GM12878 (cell line): ENCODE measurements at regions not wholly inside any gene's neighbourhood (a gene's known extent, or its start where the extent isn't known, plus 50 kb on each side); places are given as distances from the start of the nearest gene placed in this dataset.
A peak's percentile ranks its signal among the peaks of the same experiment; 100 is the strongest.

Source experiments
- ATAC-seq: fragments of 200-7000 bp; cut with Tn5 transposase; 3 replicates; pipeline ENCODE4 v1.9.1; 2020; ENCODE audit warnings: mild to moderate bottlenecking, moderate library complexity
- BruUV-seq: library from RNA; stranded (reverse); fragments of 400-500 nt; replicated peaks from 2 replicates; lab custom pipeline; 2021; lab: Mats Ljungman, UMichigan
- CTCF ChIA-PET: fragments of 300-600 bp; sonication (Branson Sonifier 250); formaldehyde crosslinking; extraction: SDS; loops from one replicate; lab custom pipeline; 2021; ENCODE audit warnings: inconsistent platforms; lab: Yijun Ruan, JAX
- POLR2A ChIA-PET: fragments of 350-600 bp; formaldehyde crosslinking; extraction: SDS; loops from one replicate; lab custom pipeline; 2021; ENCODE audit warnings: inconsistent platforms; lab: Charles Lee
- RAD21 ChIA-PET: fragments of 300-600 bp; sonication (Branson Sonifier 250); formaldehyde crosslinking; loops from one replicate; lab custom pipeline; 2023; ENCODE audit warnings: antibody characterized with exemption; ENCODE audit not compliant: unreplicated experiment; lab: Charles Lee
- SMC1A ChIA-PET: fragments of 300-600 bp; sonication (Branson Sonifier 250); formaldehyde crosslinking; loops from one replicate; lab custom pipeline; 2023; ENCODE audit not compliant: unreplicated experiment, uncharacterized antibody; lab: Charles Lee
- DNase-seq: peaks from one replicate; pipeline ENCODE4 v3.0.0-alpha.2; 2011; ENCODE audit warnings: low read depth, low spot score
- FAIRE-seq: peaks from 3 replicates; lab custom pipeline; 2011; peaks lifted over from hg19 to GRCh38; lab: Jason Lieb, UNC
- H2AFZ ChIP-seq: 2 replicates; pipeline ENCODE4 v1.6.0; 2011; ENCODE audit warnings: low read depth, low read length, control low read depth; ENCODE audit not compliant: control insufficient read depth
- H3K27ac ChIP-seq: 2 replicates; pipeline ENCODE4 v1.5.1; 2011; ENCODE audit warnings: control low read depth; ENCODE audit not compliant: control insufficient read depth, insufficient read depth
- H3K27me3 ChIP-seq, 2 experiments: replicated peaks in 1 of 2; 2 replicates each; pipeline versions ENCODE4 v1.6.0 to v1.6.1; 2011; ENCODE audit warnings: low read length in 1 of 2; ENCODE audit not compliant: control insufficient read depth in 2 of 2, insufficient read depth in 2 of 2
- H3K36me3 ChIP-seq, 2 experiments: 2 replicates each; pipeline ENCODE4 v1.5.1; 2011; ENCODE audit warnings: low read length in 1 of 2; ENCODE audit not compliant: control insufficient read depth in 2 of 2, insufficient read depth in 2 of 2
- H3K4me1 ChIP-seq: 2 replicates; pipeline ENCODE4 v1.6.1; 2011; ENCODE audit warnings: mild to moderate bottlenecking, low read length, moderate library complexity, mixed read lengths; ENCODE audit not compliant: control insufficient read depth, insufficient read depth
- H3K4me2 ChIP-seq: 2 replicates; pipeline ENCODE4 v1.6.0; 2011; ENCODE audit warnings: control low read depth; ENCODE audit not compliant: control insufficient read depth, insufficient read depth
- H3K4me3 ChIP-seq: fragments of 200-600 bp; sonication (generic); 2 replicates; pipeline ENCODE4 v1.5.1; 2016
- H3K79me2 ChIP-seq: 2 replicates; pipeline ENCODE4 v1.6.0; 2011; ENCODE audit warnings: low read length; ENCODE audit not compliant: control insufficient read depth, insufficient read depth
- H3K9ac ChIP-seq: 2 replicates; pipeline ENCODE4 v1.8.0; 2011; ENCODE audit warnings: low read length, control low read depth, mixed read lengths; ENCODE audit not compliant: control insufficient read depth, insufficient read depth
- H3K9me3 ChIP-seq: replicated peaks from 3 replicates; pipeline ENCODE4 v1.5.1; 2011; ENCODE audit warnings: mild to moderate bottlenecking, low read length; ENCODE audit not compliant: control insufficient read depth, insufficient read depth
- H4K20me1 ChIP-seq: 2 replicates; pipeline ENCODE4 v1.6.0; 2011; ENCODE audit not compliant: control insufficient read depth, insufficient read depth
- CBX3 ChIP-seq: fragments of 200-600 bp; sonication (generic); IDR thresholded peaks from 2 replicates; pipeline ENCODE4 v1.6.1; 2016; ENCODE audit warnings: low read depth, borderline replicate concordance
- GATAD2B ChIP-seq: fragments of 450-650 bp; conservative IDR thresholded peaks from 2 replicates; pipeline ENCODE4 v1.6.1; 2017; ENCODE audit warnings: low read depth, mild to moderate bottlenecking, moderate library complexity
- HCFC1 ChIP-seq: fragments of 150-350 bp; IDR thresholded peaks from 2 replicates; pipeline ENCODE4 v1.6.1; 2014; ENCODE audit warnings: low read length
- IKZF1 ChIP-seq: fragments of 450-650 bp; conservative IDR thresholded peaks from 2 replicates; pipeline ENCODE4 v1.6.1; 2017; ENCODE audit warnings: antibody characterized with exemption, mild to moderate bottlenecking
- IKZF2 ChIP-seq, 2 experiments: fragments of 450-650 bp; IDR thresholded peaks; 2 replicates each; pipeline ENCODE4 v1.6.1; 2017; ENCODE audit warnings: mild to moderate bottlenecking in 2 of 2, moderate library complexity in 2 of 2
- NFYA ChIP-seq: IDR thresholded peaks from 2 replicates; pipeline ENCODE4 v1.6.1; 2011; ENCODE audit warnings: low read depth, mild to moderate bottlenecking, low read length, improper control_type of control experiment, borderline replicate concordance
- RUNX3 ChIP-seq: IDR thresholded peaks from 2 replicates; pipeline ENCODE4 v1.6.1; 2012; ENCODE audit warnings: low read length, inconsistent platforms
- SKIL ChIP-seq: fragments of 450-650 bp; IDR thresholded peaks from 2 replicates; pipeline ENCODE4 v1.6.1; 2017; ENCODE audit warnings: mild to moderate bottlenecking, low read depth, inconsistent platforms; ENCODE audit not compliant: poor library complexity, severe bottlenecking
- SP1 ChIP-seq: IDR thresholded peaks from one replicate; pipeline ENCODE4 v1.6.1; 2011; ENCODE audit warnings: low read depth, low read length
- TAF1 ChIP-seq: IDR thresholded peaks from 2 replicates; pipeline ENCODE4 v1.6.1; 2011; ENCODE audit warnings: mild to moderate bottlenecking, low read depth, low read length, borderline replicate concordance
- ZBTB40 ChIP-seq: fragments of 450-650 bp; IDR thresholded peaks from 2 replicates; pipeline ENCODE4 v1.6.1; 2016; ENCODE audit warnings: mild to moderate bottlenecking, moderate library complexity, borderline replicate concordance
- ZNF592 ChIP-seq: fragments of 450-650 bp; IDR thresholded peaks from 2 replicates; pipeline ENCODE4 v1.6.1; 2017; ENCODE audit warnings: mild to moderate bottlenecking, moderate library complexity
- WGBS: methylation state at CpG from one replicate; pipeline ENCODE4 v1.1.6; 2016; ENCODE audit warnings: low lambda C conversion rate; ENCODE audit not compliant: insufficient replicate concordance, insufficient coverage; ENCODE audit errors: missing lambda C conversion rate; 5-methylcytosine and 5-hydroxymethylcytosine counted together
- in situ Hi-C: fragments of 300-500 bp; cut with MboI; formaldehyde crosslinking; loops from 9 replicates; pipeline ENCODE4 v1.14.3; 2018; ENCODE audit warnings: mixed read lengths
- intact Hi-C: fragments of 100-400 bp; cut with micrococcal nuclease; formaldehyde crosslinking; loops from one replicate; pipeline ENCODE4 v1.14.2; 2022; ENCODE audit not compliant: unreplicated experiment

- ChIA-PET CTCF (interaction anchor here (0.6 to 10.4 kb wide), 121 partner anchors 12 to 717 kb away, joined by 3 to 279 read pairs (median 5); partner anchors contain the start of genes MDM4, PIK3C2B, RBBP5 and TMCC2), SMC1A (interaction anchor here (0.7 to 4.7 kb wide), 42 partner anchors 8 to 409 kb away, joined by 3 to 76 read pairs (median 4); no protein-coding TSS in a partner anchor), RAD21 (interaction anchor here (0.6 to 3.6 kb wide), 56 partner anchors 9 to 1956 kb away, joined by 3 to 81 read pairs (median 5); partner anchors contain the start of gene MDM4), POLR2A (interaction anchor here (0.5 to 1.0 kb wide), 2 partner anchors 227 to 434 kb away, joined by 3 read pairs; no protein-coding TSS in a partner anchor)
- H3K4me3 ChIP-seq: peak overlapping the region; percentile 49; the same call in 1 of the 2 replicates
- FAIRE-seq: peak; percentile 92
- no peaks in the 10 kb centered on the region for H3K9me3 ChIP-seq
- WGBS: 8% methylated on average over 23 of the region's 23 CpGs
- in situ Hi-C loops (loop anchor here (5.0 to 10.0 kb wide), 2 partner anchors 240 to 372 kb away; no protein-coding TSS in a partner anchor), intact Hi-C loops (loop anchor here (1.0 to 10.0 kb wide), 6 partner anchors 16 to 362 kb away; no protein-coding TSS in a partner anchor)
- H3K9ac ChIP-seq: no peak overlapping the region
- peak overlapping the region; percentile 78 for H2AFZ ChIP-seq
- no peak overlapping the region for H3K27ac ChIP-seq
- BruUV-seq: no TSS peak
- ATAC-seq: peak; percentile 98
- H3K4me1 ChIP-seq: no peaks in the 10 kb centered on the region
- H3K79me2 ChIP-seq: no peaks in the 10 kb centered on the region
- peak overlapping the region; percentile 64; the same call in 1 of the 2 replicates for H3K4me2 ChIP-seq
- H3K27me3 ChIP-seq: peaks cover 0 to 6% of the 10 kb centered on the region in 2 experiments; a peak in 2 of 4 replicates
- peak; percentile 43 for DNase-seq
- H3K36me3 ChIP-seq: no peaks in the 10 kb centered on the region
- H4K20me1 ChIP-seq: no peaks in the 10 kb centered on the region
- TF ChIP-seq ZBTB40 (no peak), SP1 (no peak), SKIL (peak; percentile 66), IKZF1 (peak; percentile 69), CBX3 (no peak), NFYA (no peak), TAF1 (no peak), ZNF592 (peak; percentile 61; the same call in 1 of the 2 replicates), GATAD2B (peak; percentile 78; the same call in 1 of the 2 replicates), IKZF2 (IDR thresholded peaks at IDR 0.05) (peak in 1 of 2 experiments; percentile 65; a peak in 3 of 4 replicates), RUNX3 (peak; percentile 73), HCFC1 (no peak)
These were observed 63.5 kb upstream of the NFASC start for GRCh38 chr1:204806943-204807687.
